ENCODE measurements at regions not wholly inside any gene's neighbourhood (a gene's known extent, or its start where the extent isn't known, plus 50 kb on each side); places are given as distances from the start of the nearest gene placed in this dataset.

- no peak for DNase-seq (ENCODE audit: low read depth)
- no peak overlapping the region for H3K4me3 ChIP-seq (ENCODE audit: low read depth, low read length)
- TF ChIP-seq CTCF (conservative IDR thresholded peaks at IDR 0.05; ENCODE audit: low read depth, low read length): no peak
Measured at GRCh38 chr15:47388299-47388698, 329.0 kb upstream of the SEMA6D start.

- no peak overlapping the region for H3K4me3 ChIP-seq (ENCODE audit: low read depth, low read length)
- DNase-seq (ENCODE audit: low read depth): no peak
- TF ChIP-seq CTCF (conservative IDR thresholded peaks at IDR 0.05; ENCODE audit: low read depth, low read length): no peak
Measured at GRCh38 chr15:47390208-47390765, 327.0 kb upstream of the SEMA6D start.

GRCh38 chr15:47394286-47394809, 323.0 kb upstream of the SEMA6D start:
- TF ChIP-seq CTCF (conservative IDR thresholded peaks at IDR 0.05; ENCODE audit: low read depth, low read length): no peak
- no peak overlapping the region for H3K4me3 ChIP-seq (ENCODE audit: low read depth, low read length)
- no peak for DNase-seq (ENCODE audit: low read depth)

GRCh38 chr15:47395076-47395475, 322.2 kb upstream of the SEMA6D start:
- no peak for DNase-seq (ENCODE audit: low read depth)
- no peak for TF ChIP-seq CTCF (conservative IDR thresholded peaks at IDR 0.05; ENCODE audit: low read depth, low read length)
- H3K4me3 ChIP-seq (ENCODE audit: low read depth, low read length): no peak overlapping the region

GRCh38 chr15:47397655-47398054, 319.6 kb upstream of the SEMA6D start:
- TF ChIP-seq CTCF (conservative IDR thresholded peaks at IDR 0.05; ENCODE audit: low read depth, low read length): no peak
- DNase-seq (ENCODE audit: low read depth): no peak
- H3K4me3 ChIP-seq (ENCODE audit: low read depth, low read length): no peak overlapping the region

GRCh38 chr15:47398132-47398531, 319.2 kb upstream of the SEMA6D start:
- H3K4me3 ChIP-seq (ENCODE audit: low read depth, low read length): no peak overlapping the region
- DNase-seq (ENCODE audit: low read depth): no peak
- TF ChIP-seq CTCF (conservative IDR thresholded peaks at IDR 0.05; ENCODE audit: low read depth, low read length): no peak

GRCh38 chr15:47398594-47398993, 318.7 kb upstream of the SEMA6D start:
- DNase-seq (ENCODE audit: low read depth): no peak
- H3K4me3 ChIP-seq (ENCODE audit: low read depth, low read length): no peak overlapping the region
- TF ChIP-seq CTCF (conservative IDR thresholded peaks at IDR 0.05; ENCODE audit: low read depth, low read length): no peak

All from choroid plexus epithelial cell (primary cell).